CD4-positive, alpha-beta T cell treated with Interleukin-21 for 1 hour (primary cell): ENCODE measurements at regions not wholly inside any gene's neighbourhood (a gene's known extent, or its start where the extent isn't known, plus 50 kb on each side); places are given as distances from the start of the nearest gene placed in this dataset.

Experiments
- DNase-seq: peaks from one replicate; pipeline ENCODE4 v3.0.0-alpha.2; 2020

- no peak for DNase-seq
Measured at GRCh38 chr2:51695531-51695930, 663.6 kb upstream of the NRXN1 start.

GRCh38 chr2:51693640-51694039 lies 661.7 kb upstream of the NRXN1 start:
- DNase-seq, result no peak

GRCh38 chr2:51681854-51682253 lies 649.9 kb upstream of the NRXN1 start:
- DNase-seq, result no peak

GRCh38 chr2:51673628-51674027 lies 641.7 kb upstream of the NRXN1 start:
- no peak for DNase-seq

GRCh38 chr2:51667679-51668078 lies 635.7 kb upstream of the NRXN1 start:
- no peak for DNase-seq

GRCh38 chr2:51662187-51662586 lies 630.3 kb upstream of the NRXN1 start:
- DNase-seq, result no peak

GRCh38 chr2:51657849-51658248 lies 625.9 kb upstream of the NRXN1 start:
- DNase-seq, result no peak

GRCh38 chr2:51650769-51651168 lies 618.8 kb upstream of the NRXN1 start:
- no peak for DNase-seq

GRCh38 chr2:51649366-51649765 lies 617.4 kb upstream of the NRXN1 start:
- no peak for DNase-seq

GRCh38 chr2:51638811-51639210 lies 606.9 kb upstream of the NRXN1 start:
- DNase-seq, result no peak

- DNase-seq, result no peak
Measured at GRCh38 chr2:51633073-51633472, 601.1 kb upstream of the NRXN1 start.

GRCh38 chr2:51629406-51629805 lies 597.5 kb upstream of the NRXN1 start:
- DNase-seq, result no peak

- no peak for DNase-seq
Measured at GRCh38 chr2:51628917-51629316, 597.0 kb upstream of the NRXN1 start.

GRCh38 chr2:51624995-51625394 lies 593.1 kb upstream of the NRXN1 start:
- no peak for DNase-seq

GRCh38 chr2:51620796-51621195 lies 588.9 kb upstream of the NRXN1 start:
- DNase-seq, result no peak

GRCh38 chr2:51619961-51620360 lies 588.0 kb upstream of the NRXN1 start:
- no peak for DNase-seq

GRCh38 chr2:51612387-51612786 lies 580.5 kb upstream of the NRXN1 start:
- DNase-seq, result no peak

GRCh38 chr2:51601706-51602105 lies 569.8 kb upstream of the NRXN1 start:
- no peak for DNase-seq

- no peak for DNase-seq
Measured at GRCh38 chr2:51597086-51597485, 565.2 kb upstream of the NRXN1 start.

GRCh38 chr2:51595836-51596235 lies 563.9 kb upstream of the NRXN1 start:
- no peak for DNase-seq

- no peak for DNase-seq
Measured at GRCh38 chr2:51581636-51582267, 549.8 kb upstream of the NRXN1 start.

GRCh38 chr2:51579412-51579811 lies 547.5 kb upstream of the NRXN1 start:
- no peak for DNase-seq

GRCh38 chr2:51575181-51575580 lies 543.2 kb upstream of the NRXN1 start:
- no peak for DNase-seq

GRCh38 chr2:51559026-51559425 lies 527.1 kb upstream of the NRXN1 start:
- DNase-seq, result no peak

GRCh38 chr2:51553476-51553875 lies 521.5 kb upstream of the NRXN1 start:
- DNase-seq, result no peak

- DNase-seq, result no peak
Measured at GRCh38 chr2:51535763-51536162, 503.8 kb upstream of the NRXN1 start.
